Gastroesophageal sphincter (tissue), 4 donors: ENCODE measurements at regions not wholly inside any gene's neighbourhood (a gene's known extent, or its start where the extent isn't known, plus 50 kb on each side); places are given as distances from the start of the nearest gene placed in this dataset.
"Not testable (repeated sequence)": the region's sequence is repeated elsewhere in the genome, so short reads cannot be mapped to it uniquely, and the experiment has no call there.

Experiments used
- ATAC-seq: fragments of 150-250 bp; one replicate; pipeline ENCODE4 v1.9.1; 2016; ENCODE audit warnings: mild to moderate bottlenecking, moderate library complexity
- H3K27ac ChIP-seq, 4 donors: fragments of 200-600 bp; sonication (generic) in 3 of 4; 1 replicate in 3 of 4; 2 replicates in 1 of 4; pipeline ENCODE4 v1.5.1; 2016 to 2019
- H3K27me3 ChIP-seq: fragments of 200-600 bp; sonication (generic); one replicate; pipeline ENCODE4 v1.5.1; 2019
- H3K36me3 ChIP-seq, 2 donors: fragments of 200-600 bp; sonication (generic); one replicate each; pipeline ENCODE4 v1.5.1; 2019; ENCODE audit warnings: control low read depth in 1 of 2
- H3K4me1 ChIP-seq, 3 donors: fragments of 200-600 bp; sonication (generic); 1 replicate in 2 of 3; 2 replicates in 1 of 3; pipeline ENCODE4 v1.5.1; 2016 to 2019; ENCODE audit warnings: control low read depth in 2 of 3
- H3K4me3 ChIP-seq, 2 donors: fragments of 200-600 bp; sonication (generic); one replicate each; pipeline ENCODE4 v1.5.1; 2019; ENCODE audit warnings: mild to moderate bottlenecking in 1 of 2, moderate library complexity in 1 of 2
- H3K9me3 ChIP-seq, 3 donors: fragments of 200-600 bp; sonication (generic); one replicate each; pipeline ENCODE4 v1.5.1; 2017 to 2019; ENCODE audit warnings: control low read depth in 2 of 3
- CTCF ChIP-seq, 4 experiments: fragments of 200-600 bp in 2 of 4; fragments of 450-650 bp in 2 of 4; sonication (generic) in 1 of 4; IDR thresholded peaks; one replicate each; pipeline ENCODE4 v1.5.1; 2017 to 2019; ENCODE audit warnings: antibody characterized with exemption in 4 of 4, mild to moderate bottlenecking in 2 of 4, moderate library complexity in 2 of 4
- EP300 ChIP-seq: sonication (generic); formaldehyde crosslinking; IDR thresholded peaks from one replicate; pipeline ENCODE4 v1.6.1; 2017; ENCODE audit warnings: antibody characterized with exemption, mild to moderate bottlenecking
- POLR2A ChIP-seq, 2 donors: fragments of 450-650 bp; IDR thresholded peaks; one replicate each; pipeline ENCODE4 v1.6.1; 2017; ENCODE audit warnings: antibody characterized with exemption in 2 of 2, mild to moderate bottlenecking in 2 of 2, moderate library complexity in 1 of 2
- POLR2AphosphoS5 ChIP-seq: sonication (generic); formaldehyde crosslinking; IDR thresholded peaks from one replicate; pipeline ENCODE4 v1.6.1; 2017; ENCODE audit warnings: antibody characterized with exemption
- WGBS, 2 donors: methylation state at CpG; one replicate each; pipeline ENCODE4 v1.1.5; 2018; ENCODE audit warnings: low coverage in 1 of 2; 5-methylcytosine and 5-hydroxymethylcytosine counted together

GRCh38 chr21:13937236-13937635, 273.5 kb downstream of the LIPI start:
- no peaks in the 10 kb centered on the region for H3K4me1 ChIP-seq
- H3K36me3 ChIP-seq = no peaks in the 10 kb centered on the region
- no peak overlapping the region for H3K4me3 ChIP-seq
- peaks cover 0 to 22% (median 0%) of the 10 kb centered on the region in 3 donors for H3K9me3 ChIP-seq
- ATAC-seq = no peak
- no peaks in the 10 kb centered on the region for H3K27me3 ChIP-seq
- H3K27ac ChIP-seq = no peak overlapping the region
- 90 to 91% methylated on average over 8 of the region's 21 CpGs for WGBS, 2 donors
- no peak for TF ChIP-seq CTCF (IDR thresholded peaks at IDR 0.05)
- no peak for TF ChIP-seq EP300
- no peak for TF ChIP-seq POLR2AphosphoS5
- TF ChIP-seq POLR2A (IDR thresholded peaks at IDR 0.05) = no peak

- H3K9me3 ChIP-seq = peaks cover 0 to 22% (median 0%) of the 10 kb centered on the region in 3 donors
- not testable (repeated sequence) for H3K4me1 ChIP-seq, H3K27ac ChIP-seq, H3K27me3 ChIP-seq, ATAC-seq, H3K4me3 ChIP-seq, H3K36me3 ChIP-seq
- WGBS, 2 donors = no CpG with 5 or more reads among the region's 38 CpGs
These were observed 274.5 kb downstream of the LIPI start for GRCh38 chr21:13936033-13936937.

- ATAC-seq, H3K4me1 ChIP-seq, H3K27me3 ChIP-seq, H3K27ac ChIP-seq, H3K4me3 ChIP-seq, H3K36me3 ChIP-seq: not testable (repeated sequence)
- H3K9me3 ChIP-seq = peaks cover 0 to 22% (median 0%) of the 10 kb centered on the region in 3 donors
- WGBS, 2 donors = no CpG with 5 or more reads among the region's 26 CpGs
These were observed 275.2 kb downstream of the LIPI start for GRCh38 chr21:13935396-13936032.

- not testable (repeated sequence) for ATAC-seq, H3K27ac ChIP-seq, H3K4me1 ChIP-seq, H3K27me3 ChIP-seq, H3K36me3 ChIP-seq, H3K4me3 ChIP-seq
- peaks cover 0 to 22% (median 0%) of the 10 kb centered on the region in 3 donors for H3K9me3 ChIP-seq
- no CpG with 5 or more reads among the region's 23 CpGs for WGBS, 2 donors
These were observed 275.8 kb downstream of the LIPI start for GRCh38 chr21:13934887-13935342.

- H3K9me3 ChIP-seq, H3K27me3 ChIP-seq, H3K4me3 ChIP-seq, H3K36me3 ChIP-seq, H3K4me1 ChIP-seq, H3K27ac ChIP-seq, ATAC-seq: not testable (repeated sequence)
- no CpG with 5 or more reads among the region's 1 CpG for WGBS, 2 donors
These were observed 287.6 kb downstream of the LIPI start for GRCh38 chr21:13923175-13923574.

GRCh38 chr21:13921455-13921854, 289.3 kb downstream of the LIPI start:
- ATAC-seq, H3K4me1 ChIP-seq, H3K4me3 ChIP-seq, H3K36me3 ChIP-seq, H3K27ac ChIP-seq, H3K9me3 ChIP-seq, H3K27me3 ChIP-seq: not testable (repeated sequence)
- no CpG with 5 or more reads among the region's 1 CpG for WGBS, 2 donors

GRCh38 chr21:13907385-13907784, 297.8 kb downstream of the POTED start:
- WGBS, 2 donors = no CpG with 5 or more reads among the region's 10 CpGs
- H3K4me3 ChIP-seq, H3K9me3 ChIP-seq, ATAC-seq, H3K36me3 ChIP-seq, H3K27me3 ChIP-seq, H3K4me1 ChIP-seq, H3K27ac ChIP-seq: not testable (repeated sequence)

- not testable (repeated sequence) for H3K4me3 ChIP-seq, H3K4me1 ChIP-seq, H3K27me3 ChIP-seq, H3K36me3 ChIP-seq, H3K9me3 ChIP-seq, ATAC-seq, H3K27ac ChIP-seq
- 60 to 79% methylated on average over 4 of the region's 4 CpGs for WGBS, 2 donors
These were observed 287.1 kb downstream of the POTED start for GRCh38 chr21:13896596-13897247.

GRCh38 chr21:13893617-13894016, 284.0 kb downstream of the POTED start:
- not testable (repeated sequence) for H3K9me3 ChIP-seq, H3K36me3 ChIP-seq, H3K4me3 ChIP-seq, ATAC-seq, H3K27ac ChIP-seq, H3K27me3 ChIP-seq, H3K4me1 ChIP-seq
- WGBS, 2 donors = 0% methylated on average over 1 of the region's 2 CpGs; no CpG with 5 or more reads in 1 of the 2 donors

GRCh38 chr21:13893025-13893424, 283.4 kb downstream of the POTED start:
- H3K27ac ChIP-seq, H3K4me1 ChIP-seq, H3K9me3 ChIP-seq, H3K27me3 ChIP-seq, H3K36me3 ChIP-seq, H3K4me3 ChIP-seq, ATAC-seq: not testable (repeated sequence)
- 61 to 64% methylated on average over 4 of the region's 4 CpGs for WGBS, 2 donors

- not testable (repeated sequence) for ATAC-seq, H3K4me3 ChIP-seq, H3K27ac ChIP-seq, H3K9me3 ChIP-seq, H3K36me3 ChIP-seq, H3K4me1 ChIP-seq, H3K27me3 ChIP-seq
- 39 to 56% methylated on average over 1 to 2 of the region's 4 CpGs for WGBS, 2 donors
These were observed 282.7 kb downstream of the POTED start for GRCh38 chr21:13892146-13892751.
